PFSK-1 (cell line): ENCODE measurements at regions not wholly inside any gene's neighbourhood (a gene's known extent, or its start where the extent isn't known, plus 50 kb on each side); places are given as distances from the start of the nearest gene placed in this dataset.

Experiments
- POLR2AphosphoS5 ChIP-seq: IDR thresholded peaks from 2 replicates; pipeline ENCODE4 v1.6.1; 2012; ENCODE audit warnings: low read depth, mild to moderate bottlenecking, control low read depth, low read length, moderate library complexity
- REST ChIP-seq, 2 experiments: IDR thresholded peaks; 2 replicates each; pipeline versions ENCODE4 v1.6.1 to v1.8.0; 2011 to 2012; ENCODE audit warnings: low read depth in 2 of 2, low read length in 2 of 2, control low read depth in 1 of 2, inconsistent platforms in 1 of 2, mild to moderate bottlenecking in 1 of 2, moderate library complexity in 1 of 2; ENCODE audit not compliant: insufficient read depth in 1 of 2
- SIN3A ChIP-seq: IDR thresholded peaks from 2 replicates; pipeline ENCODE4 v1.6.1; 2012; ENCODE audit warnings: mild to moderate bottlenecking, low read length, moderate library complexity, borderline replicate concordance; ENCODE audit not compliant: insufficient read depth
- TAF1 ChIP-seq: IDR thresholded peaks from 2 replicates; pipeline ENCODE4 v1.6.1; 2012; ENCODE audit warnings: low read length, control low read depth, borderline replicate concordance; ENCODE audit not compliant: insufficient read depth

GRCh38 chr1:229111703-229112319 lies 159.1 kb upstream of the RAB4A start:
- TF ChIP-seq POLR2AphosphoS5 (no peak), SIN3A (no peak), REST (IDR thresholded peaks at IDR 0.05; ENCODE audit: insufficient read depth in 1 of 2, low read depth in 2 of 2, low read length in 2 of 2) (no peak), TAF1 (no peak)
